ENCODE measurements at regions not wholly inside any gene's neighbourhood (a gene's known extent, or its start where the extent isn't known, plus 50 kb on each side); places are given as distances from the start of the nearest gene placed in this dataset.

DNA sequence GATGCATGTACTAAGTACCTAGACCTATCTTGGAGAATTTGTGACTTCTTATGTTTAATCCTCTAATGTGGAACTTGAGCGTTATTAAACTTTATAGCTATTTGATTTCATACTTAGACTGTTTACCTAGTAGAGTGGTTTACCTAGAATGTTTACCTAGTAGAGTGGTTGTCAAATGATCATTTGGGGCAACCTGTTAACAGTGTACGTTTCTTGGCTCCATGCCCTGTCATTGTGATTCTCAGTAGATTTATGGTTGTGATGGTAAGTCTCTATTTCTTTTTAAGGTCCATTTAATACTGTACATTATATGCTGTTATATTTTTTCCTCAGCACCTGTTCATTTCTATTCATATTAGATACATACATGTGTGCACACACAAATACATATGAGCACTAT is 233.0 kb upstream of the MAD2L1 start:
- Histone ChIP-seq H3K27ac (no peak overlapping the region), H3K4me3 (no peak overlapping the region), H3K36me3 (no peaks in the 10 kb centered on the region), H3K9me3 (no peaks in the 10 kb centered on the region), H3K27me3 (no peaks in the 10 kb centered on the region), H3K4me1 (no peaks in the 10 kb centered on the region)
- no peak for DNase-seq (ENCODE audit: low spot score in 2 of 2)
- TF ChIP-seq EP300 (IDR thresholded peaks at IDR 0.05) (no peak), POLR2A (IDR thresholded peaks at IDR 0.05) (no peak)
- TF ChIP-seq, protein P1, sequence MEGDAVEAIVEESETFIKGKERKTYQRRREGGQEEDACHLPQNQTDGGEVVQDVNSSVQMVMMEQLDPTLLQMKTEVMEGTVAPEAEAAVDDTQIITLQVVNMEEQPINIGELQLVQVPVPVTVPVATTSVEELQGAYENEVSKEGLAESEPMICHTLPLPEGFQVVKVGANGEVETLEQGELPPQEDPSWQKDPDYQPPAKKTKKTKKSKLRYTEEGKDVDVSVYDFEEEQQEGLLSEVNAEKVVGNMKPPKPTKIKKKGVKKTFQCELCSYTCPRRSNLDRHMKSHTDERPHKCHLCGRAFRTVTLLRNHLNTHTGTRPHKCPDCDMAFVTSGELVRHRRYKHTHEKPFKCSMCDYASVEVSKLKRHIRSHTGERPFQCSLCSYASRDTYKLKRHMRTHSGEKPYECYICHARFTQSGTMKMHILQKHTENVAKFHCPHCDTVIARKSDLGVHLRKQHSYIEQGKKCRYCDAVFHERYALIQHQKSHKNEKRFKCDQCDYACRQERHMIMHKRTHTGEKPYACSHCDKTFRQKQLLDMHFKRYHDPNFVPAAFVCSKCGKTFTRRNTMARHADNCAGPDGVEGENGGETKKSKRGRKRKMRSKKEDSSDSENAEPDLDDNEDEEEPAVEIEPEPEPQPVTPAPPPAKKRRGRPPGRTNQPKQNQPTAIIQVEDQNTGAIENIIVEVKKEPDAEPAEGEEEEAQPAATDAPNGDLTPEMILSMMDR (IDR thresholded peaks at IDR 0.05): no peak
- WGBS, 2 donors: 86 to 91% methylated on average over 2 of the region's 2 CpGs

DNA sequence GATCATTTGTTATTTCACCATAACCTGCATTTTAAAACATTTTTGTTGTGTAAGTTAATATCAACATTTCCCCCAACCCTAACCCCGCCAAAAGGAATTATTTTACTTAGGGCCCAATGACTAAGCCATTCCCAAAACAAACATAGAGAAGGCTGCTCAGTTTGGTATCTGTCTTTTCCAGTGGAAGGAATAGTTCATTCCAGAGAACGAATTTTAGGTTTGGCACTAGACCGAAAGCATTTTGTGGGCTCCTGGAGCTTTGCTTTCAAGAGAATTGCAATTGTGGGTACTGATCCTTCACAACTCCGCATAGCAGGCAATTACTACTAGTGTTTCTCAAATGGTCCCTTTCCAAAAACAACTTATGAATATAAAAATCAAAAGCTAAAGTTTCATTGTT is 226.7 kb upstream of the MAD2L1 start:
- Histone ChIP-seq H3K27ac (no peak overlapping the region), H3K9me3 (no peaks in the 10 kb centered on the region), H3K36me3 (no peaks in the 10 kb centered on the region), H3K4me1 (no peaks in the 10 kb centered on the region), H3K27me3 (no peaks in the 10 kb centered on the region), H3K4me3 (no peak overlapping the region)
- 39 to 49% methylated on average over 4 of the region's 4 CpGs for WGBS, 2 donors
- no peak for TF ChIP-seq POLR2A (IDR thresholded peaks at IDR 0.05)
- TF ChIP-seq, protein P1 (IDR thresholded peaks at IDR 0.05): no peak
- no peak for TF ChIP-seq EP300 (IDR thresholded peaks at IDR 0.05)
- no peak for DNase-seq (ENCODE audit: low spot score in 2 of 2)

DNA sequence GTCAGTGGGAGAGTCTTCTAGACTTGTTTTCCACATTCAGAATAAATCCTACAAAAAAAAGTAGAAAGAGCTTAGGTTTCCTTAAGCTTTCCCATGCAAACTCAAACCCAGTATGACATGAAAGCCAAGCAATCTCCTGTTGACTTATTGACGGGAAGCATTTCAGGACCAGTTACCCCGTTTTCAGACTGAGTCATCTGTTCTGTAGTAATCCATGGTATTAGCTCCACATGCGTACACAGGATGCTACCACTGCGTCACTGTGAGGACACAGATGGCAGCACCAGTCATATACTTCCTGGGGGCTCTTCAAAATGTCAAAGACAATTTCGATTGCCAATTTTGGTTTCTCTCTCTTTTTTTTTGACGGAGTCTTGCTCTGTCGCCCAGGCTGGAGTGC is 224.9 kb upstream of the MAD2L1 start:
- H3K36me3 ChIP-seq: no peaks in the 10 kb centered on the region
- no peaks in the 10 kb centered on the region for H3K9me3 ChIP-seq
- no peaks in the 10 kb centered on the region for H3K27me3 ChIP-seq
- TF ChIP-seq POLR2A (IDR thresholded peaks at IDR 0.05) (no peak), EP300 (IDR thresholded peaks at IDR 0.05) (no peak)
- 90 to 93% methylated on average over 7 of the region's 7 CpGs for WGBS, 2 donors
- H3K4me3 ChIP-seq: no peak overlapping the region
- DNase-seq (ENCODE audit: low spot score in 2 of 2): no peak
- H3K27ac ChIP-seq: no peak overlapping the region
- H3K4me1 ChIP-seq: no peaks in the 10 kb centered on the region

DNA sequence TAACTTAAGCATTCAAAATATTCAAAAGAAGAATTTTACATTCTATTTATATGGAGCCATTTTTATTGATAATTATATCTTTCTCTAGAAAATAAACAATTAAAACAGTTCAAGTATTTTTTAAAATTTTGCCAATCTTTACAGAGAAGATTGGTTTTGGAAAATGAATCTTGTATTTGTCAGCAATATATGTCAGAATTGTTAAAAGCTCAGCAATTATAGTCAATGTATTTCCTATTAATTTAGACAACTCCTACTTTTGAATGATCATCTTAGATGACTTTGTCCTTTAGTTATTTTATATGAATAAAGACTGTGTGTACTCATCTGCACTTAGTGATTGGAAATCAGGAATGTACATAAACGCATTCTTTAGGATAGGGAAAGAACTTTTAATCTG is 223.9 kb upstream of the MAD2L1 start:
- DNase-seq (ENCODE audit: low spot score in 2 of 2): no peak

DNA sequence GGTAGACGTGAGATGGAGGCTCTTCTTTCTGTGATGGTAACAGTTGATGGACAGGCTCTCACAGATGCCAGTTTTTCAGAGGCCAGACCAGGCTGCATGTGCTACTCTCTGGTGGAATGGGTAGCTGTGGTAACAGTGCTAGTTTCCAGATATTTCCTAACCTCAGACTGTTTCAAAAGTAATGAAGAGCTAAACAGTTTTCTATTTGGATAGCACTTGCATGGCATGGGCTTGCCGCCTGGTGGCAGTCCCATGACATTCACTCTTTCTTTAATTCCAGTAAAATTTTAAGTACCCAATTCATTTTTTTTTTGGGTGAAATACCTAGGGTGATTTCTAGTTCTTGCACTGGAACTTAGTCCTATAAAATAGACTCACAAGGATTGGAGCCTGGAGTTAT is 220.2 kb upstream of the MAD2L1 start:
- no peaks in the 10 kb centered on the region for H3K27me3 ChIP-seq
- WGBS, 2 donors: 77 to 87% methylated on average over 2 of the region's 2 CpGs
- H3K4me3 ChIP-seq: no peak overlapping the region
- no peaks in the 10 kb centered on the region for H3K36me3 ChIP-seq
- H3K4me1 ChIP-seq: no peaks in the 10 kb centered on the region
- no peaks in the 10 kb centered on the region for H3K9me3 ChIP-seq
- TF ChIP-seq, protein P1 (IDR thresholded peaks at IDR 0.05): no peak
- TF ChIP-seq POLR2A (IDR thresholded peaks at IDR 0.05) (no peak), EP300 (IDR thresholded peaks at IDR 0.05) (no peak)
- no peak overlapping the region for H3K27ac ChIP-seq
- DNase-seq (ENCODE audit: low spot score in 2 of 2): no peak

More for the DNA sequence above, 223.9 kb upstream of the MAD2L1 start:
- 82 to 91% methylated on average over 1 of the region's 1 CpG for WGBS, 2 donors
- H3K9me3 ChIP-seq: no peaks in the 10 kb centered on the region
- H3K27ac ChIP-seq: no peak overlapping the region
- no peak overlapping the region for H3K4me3 ChIP-seq
- no peaks in the 10 kb centered on the region for H3K36me3 ChIP-seq
- TF ChIP-seq POLR2A (IDR thresholded peaks at IDR 0.05): no peak
- TF ChIP-seq EP300 (IDR thresholded peaks at IDR 0.05): no peak
- TF ChIP-seq, protein P1 (IDR thresholded peaks at IDR 0.05): no peak
- H3K27me3 ChIP-seq: no peaks in the 10 kb centered on the region
- H3K4me1 ChIP-seq: no peaks in the 10 kb centered on the region

DNA sequence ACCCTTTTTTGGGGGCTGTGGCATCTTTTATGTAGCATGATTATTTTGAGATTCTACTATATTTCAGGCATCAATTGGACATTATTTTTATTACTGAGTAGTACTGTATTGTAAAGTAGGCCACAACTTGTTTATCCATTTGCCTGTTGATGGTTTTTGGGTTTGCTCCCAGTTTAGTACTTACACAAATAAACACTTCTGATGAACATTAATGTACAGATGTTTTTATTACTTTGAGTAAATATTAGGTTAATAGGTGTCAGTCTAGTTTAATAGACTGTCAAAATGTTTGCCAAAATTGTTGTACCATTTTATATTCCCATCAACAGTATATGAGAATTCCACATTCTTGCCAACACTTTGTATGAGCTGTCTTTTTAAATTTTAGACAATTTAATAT is 214.9 kb upstream of the MAD2L1 start:
- Histone ChIP-seq H3K4me3 (no peak overlapping the region), H3K27ac (no peak overlapping the region), H3K4me1 (no peaks in the 10 kb centered on the region), H3K36me3 (no peaks in the 10 kb centered on the region), H3K27me3 (no peaks in the 10 kb centered on the region), H3K9me3 (no peaks in the 10 kb centered on the region)
- TF ChIP-seq EP300 (IDR thresholded peaks at IDR 0.05) (no peak), POLR2A (IDR thresholded peaks at IDR 0.05) (no peak)
- TF ChIP-seq, protein P1 (IDR thresholded peaks at IDR 0.05): no peak
- no peak for DNase-seq (ENCODE audit: low spot score in 2 of 2)
